ENCODE measurements at regions not wholly inside any gene's neighbourhood (a gene's known extent, or its start where the extent isn't known, plus 50 kb on each side); places are given as distances from the start of the nearest gene placed in this dataset.
A peak's percentile ranks its signal among the peaks of the same experiment; 100 is the strongest.
"Not testable (repeated sequence)": the region's sequence is repeated elsewhere in the genome, so short reads cannot be mapped to it uniquely, and the experiment has no call there.

DNA sequence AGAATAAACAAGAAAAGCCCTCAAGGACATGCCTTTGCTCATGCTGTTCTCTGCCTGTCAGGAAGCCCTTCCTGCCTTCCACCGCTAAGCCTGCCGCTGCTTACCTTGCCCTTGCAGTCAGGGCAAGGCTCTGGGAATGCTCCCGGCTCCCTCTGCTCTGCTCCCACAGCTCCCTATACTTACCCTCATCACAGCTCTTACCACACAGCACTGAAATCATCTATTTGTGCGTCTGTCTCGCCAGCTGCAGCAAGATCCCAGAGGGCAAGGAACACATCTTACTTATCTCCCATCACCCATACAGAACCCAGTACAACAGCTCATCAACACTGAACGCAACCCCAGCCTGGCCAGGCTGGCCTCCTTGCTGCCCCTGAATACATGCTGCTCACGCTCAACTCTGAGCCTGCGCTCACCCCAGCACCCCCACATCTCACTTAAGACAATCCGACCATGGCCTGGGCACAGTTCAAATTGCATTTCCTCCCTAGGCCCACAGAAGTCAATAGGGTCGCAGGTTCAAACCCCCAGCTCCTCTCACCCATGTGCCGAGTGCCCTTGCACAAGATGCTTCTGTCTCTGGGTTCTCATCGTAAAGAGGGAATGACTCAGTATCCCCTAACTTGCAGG, 161.8 kb downstream of the IGLL1 start:
- BruUV-seq (replicated peaks), result no TSS peak
- 28% methylated on average over 11 of the region's 12 CpGs for WGBS (ENCODE audit: low lambda C conversion rate)
- H3K27ac ChIP-seq (ENCODE audit: extremely low read length, insufficient read depth, low read length), result no peak overlapping the region
- intact Hi-C loops (cut with micrococcal nuclease; ENCODE audit: unreplicated experiment), result loop anchor here (1.0 kb wide), 1 partner anchor 16 kb away; no protein-coding TSS in a partner anchor
- no peak overlapping the region for H2AFZ ChIP-seq (ENCODE audit: low read length)
- no peak for TF ChIP-seq ETV6 (CRISPR knock-in tag; conservative IDR thresholded peaks at IDR 0.05)
- TF ChIP-seq, protein P1, sequence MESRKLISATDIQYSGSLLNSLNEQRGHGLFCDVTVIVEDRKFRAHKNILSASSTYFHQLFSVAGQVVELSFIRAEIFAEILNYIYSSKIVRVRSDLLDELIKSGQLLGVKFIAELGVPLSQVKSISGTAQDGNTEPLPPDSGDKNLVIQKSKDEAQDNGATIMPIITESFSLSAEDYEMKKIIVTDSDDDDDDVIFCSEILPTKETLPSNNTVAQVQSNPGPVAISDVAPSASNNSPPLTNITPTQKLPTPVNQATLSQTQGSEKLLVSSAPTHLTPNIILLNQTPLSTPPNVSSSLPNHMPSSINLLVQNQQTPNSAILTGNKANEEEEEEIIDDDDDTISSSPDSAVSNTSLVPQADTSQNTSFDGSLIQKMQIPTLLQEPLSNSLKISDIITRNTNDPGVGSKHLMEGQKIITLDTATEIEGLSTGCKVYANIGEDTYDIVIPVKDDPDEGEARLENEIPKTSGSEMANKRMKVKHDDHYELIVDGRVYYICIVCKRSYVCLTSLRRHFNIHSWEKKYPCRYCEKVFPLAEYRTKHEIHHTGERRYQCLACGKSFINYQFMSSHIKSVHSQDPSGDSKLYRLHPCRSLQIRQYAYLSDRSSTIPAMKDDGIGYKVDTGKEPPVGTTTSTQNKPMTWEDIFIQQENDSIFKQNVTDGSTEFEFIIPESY (CRISPR knock-in tag; IDR thresholded peaks at IDR 0.05), result 0 out of 2 replicates have a peak, but pooled peaks have one; percentile 7
- H3K9me3 ChIP-seq (ENCODE audit: low read length), result no peaks in the 10 kb centered on the region
- FAIRE-seq (no peak), ATAC-seq (no peak; the same call in 2 of the 3 replicates), DNase-seq (ENCODE audit: low spot score) (no peak)
- no peak overlapping the region for H3K4me3 ChIP-seq (replicated peaks in 1 of 3; ENCODE audit: insufficient read depth in 1 of 3, low read depth in 2 of 3, low read length in 3 of 3)
- H3K4me1 ChIP-seq (ENCODE audit: insufficient read depth, low read length), result peaks cover 7% of the 10 kb centered on the region; the same call in 1 of the 2 replicates
- in situ Hi-C loops (cut with HindIII; ENCODE audit: extremely low pct_ligation_motif_present, low pct_unique_long_range_greater_than_20kb), result no loop called here
- H4K20me1 ChIP-seq (ENCODE audit: insufficient read depth, low read length), result no peaks in the 10 kb centered on the region
- no peak overlapping the region for H3K9ac ChIP-seq (ENCODE audit: insufficient read depth, low read depth, low read length)
- H3K79me2 ChIP-seq (ENCODE audit: insufficient read depth, low read length), result no peaks in the 10 kb centered on the region
- no peaks in the 10 kb centered on the region for H3K36me3 ChIP-seq (replicated peaks in 1 of 2; ENCODE audit: control insufficient read depth in 1 of 2, insufficient read depth in 2 of 2, low read length in 2 of 2)
- no peak overlapping the region for H3K4me2 ChIP-seq (ENCODE audit: low read depth, low read length)
- ChIA-PET POLR2A (no interaction called here), CTCF (ENCODE audit: low intra/inter-chr PET ratio, low total read pairs) (no interaction called here)
- H3K27me3 ChIP-seq (ENCODE audit: control insufficient read depth in 1 of 2, insufficient read depth in 2 of 2, low read length in 2 of 2), result peaks cover 4 to 42% of the 10 kb centered on the region in 2 experiments; a peak in 2 of 5 replicates

DNA sequence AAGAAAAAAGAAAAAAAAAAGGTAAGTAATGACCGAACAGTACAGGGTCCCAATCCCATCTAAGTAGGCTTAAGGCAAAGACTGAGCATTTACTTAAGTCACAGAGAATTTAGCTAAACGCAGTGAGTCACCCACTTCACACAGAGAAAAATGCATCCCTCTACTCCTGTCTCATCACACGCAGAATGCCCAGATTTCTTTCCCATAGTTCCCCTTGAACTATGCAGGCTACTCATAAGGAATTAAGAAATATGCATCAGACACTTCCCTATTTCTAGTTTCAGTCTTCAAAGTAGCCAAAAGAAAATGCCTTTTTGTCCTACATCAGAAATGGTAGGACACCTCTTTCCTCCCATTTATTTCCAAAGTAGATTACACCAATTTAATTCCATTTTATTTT, 162.8 kb downstream of the IGLL1 start:
- H3K9ac ChIP-seq (ENCODE audit: insufficient read depth, low read depth, low read length); ATAC-seq; in situ Hi-C loops (cut with HindIII; ENCODE audit: extremely low pct_ligation_motif_present, low pct_unique_long_range_greater_than_20kb); intact Hi-C loops (cut with micrococcal nuclease; ENCODE audit: unreplicated experiment); H3K36me3 ChIP-seq (replicated peaks in 1 of 2; ENCODE audit: control insufficient read depth in 1 of 2, insufficient read depth in 2 of 2, low read length in 2 of 2); DNase-seq (ENCODE audit: low spot score); H4K20me1 ChIP-seq (ENCODE audit: insufficient read depth, low read length); H3K4me3 ChIP-seq (replicated peaks in 1 of 3; ENCODE audit: insufficient read depth in 1 of 3, low read depth in 2 of 3, low read length in 3 of 3); H2AFZ ChIP-seq (ENCODE audit: low read length); H3K27ac ChIP-seq (ENCODE audit: extremely low read length, insufficient read depth, low read length); H3K4me1 ChIP-seq (ENCODE audit: insufficient read depth, low read length); H3K79me2 ChIP-seq (ENCODE audit: insufficient read depth, low read length); H3K4me2 ChIP-seq (ENCODE audit: low read depth, low read length); FAIRE-seq; CTCF ChIA-PET (ENCODE audit: low intra/inter-chr PET ratio, low total read pairs); H3K9me3 ChIP-seq (ENCODE audit: low read length); POLR2A ChIA-PET; BruUV-seq (replicated peaks): not testable (repeated sequence)
- peaks cover 3 to 40% of the 10 kb centered on the region in 2 experiments; a peak in 2 of 5 replicates for H3K27me3 ChIP-seq (ENCODE audit: control insufficient read depth in 1 of 2, insufficient read depth in 2 of 2, low read length in 2 of 2)
- 67% methylated on average over 3 of the region's 3 CpGs for WGBS (ENCODE audit: low lambda C conversion rate)

DNA sequence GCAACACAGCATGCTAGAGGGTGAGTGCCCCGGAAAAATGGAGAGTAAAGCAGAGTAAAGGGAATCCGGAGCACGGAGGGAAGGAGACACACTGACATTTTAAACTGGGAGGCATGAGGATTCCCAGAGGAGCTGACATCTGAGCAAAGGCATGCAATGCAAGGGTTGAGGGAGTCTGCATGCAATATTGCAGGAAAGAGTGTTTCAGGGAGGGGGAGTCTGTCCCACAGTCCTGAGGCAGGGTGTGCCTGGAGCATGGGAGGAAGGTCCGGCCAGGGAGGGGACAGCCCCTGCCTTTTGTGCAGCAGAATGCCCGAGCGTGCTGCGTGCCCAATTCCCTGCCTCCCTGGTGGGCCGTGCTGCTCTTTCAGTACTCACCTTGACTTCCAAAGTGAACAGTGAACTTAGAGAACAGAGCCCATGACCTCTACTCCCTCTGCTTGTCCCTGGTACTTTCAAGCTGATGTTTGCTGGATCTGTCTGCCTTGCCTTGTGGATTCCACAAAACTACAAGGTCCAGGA, 163.9 kb downstream of the IGLL1 start:
- ATAC-seq; H3K4me2 ChIP-seq (ENCODE audit: low read depth, low read length); BruUV-seq (replicated peaks); POLR2A ChIA-PET; H3K9ac ChIP-seq (ENCODE audit: insufficient read depth, low read depth, low read length); CTCF ChIA-PET (ENCODE audit: low intra/inter-chr PET ratio, low total read pairs); H3K36me3 ChIP-seq (replicated peaks in 1 of 2; ENCODE audit: control insufficient read depth in 1 of 2, insufficient read depth in 2 of 2, low read length in 2 of 2); intact Hi-C loops (cut with micrococcal nuclease; ENCODE audit: unreplicated experiment); H4K20me1 ChIP-seq (ENCODE audit: insufficient read depth, low read length); H3K79me2 ChIP-seq (ENCODE audit: insufficient read depth, low read length); H3K27ac ChIP-seq (ENCODE audit: extremely low read length, insufficient read depth, low read length); H3K9me3 ChIP-seq (ENCODE audit: low read length); H2AFZ ChIP-seq (ENCODE audit: low read length); H3K4me3 ChIP-seq (replicated peaks in 1 of 3; ENCODE audit: insufficient read depth in 1 of 3, low read depth in 2 of 3, low read length in 3 of 3); in situ Hi-C loops (cut with HindIII; ENCODE audit: extremely low pct_ligation_motif_present, low pct_unique_long_range_greater_than_20kb); H3K4me1 ChIP-seq (ENCODE audit: insufficient read depth, low read length); DNase-seq (ENCODE audit: low spot score): not testable (repeated sequence)
- WGBS (ENCODE audit: low lambda C conversion rate), result 28% methylated on average over 4 of the region's 8 CpGs
- peaks cover 3 to 43% of the 10 kb centered on the region in 2 experiments; a peak in 2 of 5 replicates for H3K27me3 ChIP-seq (ENCODE audit: control insufficient read depth in 1 of 2, insufficient read depth in 2 of 2, low read length in 2 of 2)
- peak; percentile 34 for FAIRE-seq
